Prostate gland (tissue), 2 donors: ENCODE measurements at regions not wholly inside any gene's neighbourhood (a gene's known extent, or its start where the extent isn't known, plus 50 kb on each side); places are given as distances from the start of the nearest gene placed in this dataset.

Experiments used
- DNase-seq: peaks from one replicate; pipeline ENCODE4 v3.0.0-alpha.2; 2019; ENCODE audit warnings: low spot score
- H3K27ac ChIP-seq, 2 donors: fragments of 200-600 bp; sonication (generic); 2 replicates each; pipeline ENCODE4 v1.5.1; 2017 to 2019
- H3K27me3 ChIP-seq: fragments of 200-600 bp; sonication (generic); replicated peaks from 2 replicates; pipeline ENCODE4 v1.5.1; 2019; ENCODE audit not compliant: insufficient read depth
- H3K36me3 ChIP-seq, 2 donors: fragments of 200-600 bp; sonication (generic); 1 replicate in 1 of 2; 2 replicates in 1 of 2; pipeline versions ENCODE4 v1.5.1 to v1.8.1; 2017 to 2019
- H3K4me1 ChIP-seq: fragments of 200-600 bp; sonication (generic); replicated peaks from 2 replicates; pipeline ENCODE4 v1.5.1; 2019
- H3K4me3 ChIP-seq, 2 donors: fragments of 200-600 bp; sonication (generic); 2 replicates each; pipeline ENCODE4 v1.5.1; 2017 to 2019
- H3K9me3 ChIP-seq: fragments of 200-600 bp; sonication (generic); 2 replicates; pipeline ENCODE4 v1.5.1; 2017
- POLR2A ChIP-seq: fragments of 450-650 bp; IDR thresholded peaks from one replicate; pipeline ENCODE4 v1.6.1; 2016; ENCODE audit warnings: antibody characterized with exemption, mild to moderate bottlenecking
- POLR2AphosphoS5 ChIP-seq: sonication (generic); formaldehyde crosslinking; IDR thresholded peaks from one replicate; pipeline ENCODE4 v1.6.1; 2017; ENCODE audit warnings: antibody characterized with exemption
- WGBS: methylation state at CpG from one replicate; pipeline ENCODE4 v1.1.5; 2018; 5-methylcytosine and 5-hydroxymethylcytosine counted together
- intact Hi-C: fragments of 100-400 bp; cut with DNase I; formaldehyde crosslinking; loops from one replicate; pipeline ENCODE4 v1.14.2; 2022
- TF ChIP-seq, protein P1 (sequence below), 4 experiments: fragments of 200-600 bp in 2 of 4; fragments of 450-650 bp in 2 of 4; sonication (generic) in 2 of 4; IDR thresholded peaks; 1 replicate in 3 of 4; 2 replicates in 1 of 4; pipeline ENCODE4 v1.5.1; 2016 to 2019; ENCODE audit warnings: antibody characterized with exemption in 4 of 4, mild to moderate bottlenecking in 2 of 4, moderate library complexity in 2 of 4

GRCh38 chr17:33838281-33838680 lies 416.8 kb upstream of the CCL2 start:
- Histone ChIP-seq H3K4me3 (no peak overlapping the region), H3K4me1 (no peaks in the 10 kb centered on the region), H3K27ac (no peak overlapping the region), H3K9me3 (no peaks in the 10 kb centered on the region), H3K27me3 (no peaks in the 10 kb centered on the region), H3K36me3 (no peaks in the 10 kb centered on the region)
- WGBS, result 81% methylated on average over 2 of the region's 2 CpGs
- DNase-seq, result no peak
- intact Hi-C loops, result no loop called here
- no peak for TF ChIP-seq POLR2A
- TF ChIP-seq POLR2AphosphoS5, result no peak
- TF ChIP-seq, protein P1, sequence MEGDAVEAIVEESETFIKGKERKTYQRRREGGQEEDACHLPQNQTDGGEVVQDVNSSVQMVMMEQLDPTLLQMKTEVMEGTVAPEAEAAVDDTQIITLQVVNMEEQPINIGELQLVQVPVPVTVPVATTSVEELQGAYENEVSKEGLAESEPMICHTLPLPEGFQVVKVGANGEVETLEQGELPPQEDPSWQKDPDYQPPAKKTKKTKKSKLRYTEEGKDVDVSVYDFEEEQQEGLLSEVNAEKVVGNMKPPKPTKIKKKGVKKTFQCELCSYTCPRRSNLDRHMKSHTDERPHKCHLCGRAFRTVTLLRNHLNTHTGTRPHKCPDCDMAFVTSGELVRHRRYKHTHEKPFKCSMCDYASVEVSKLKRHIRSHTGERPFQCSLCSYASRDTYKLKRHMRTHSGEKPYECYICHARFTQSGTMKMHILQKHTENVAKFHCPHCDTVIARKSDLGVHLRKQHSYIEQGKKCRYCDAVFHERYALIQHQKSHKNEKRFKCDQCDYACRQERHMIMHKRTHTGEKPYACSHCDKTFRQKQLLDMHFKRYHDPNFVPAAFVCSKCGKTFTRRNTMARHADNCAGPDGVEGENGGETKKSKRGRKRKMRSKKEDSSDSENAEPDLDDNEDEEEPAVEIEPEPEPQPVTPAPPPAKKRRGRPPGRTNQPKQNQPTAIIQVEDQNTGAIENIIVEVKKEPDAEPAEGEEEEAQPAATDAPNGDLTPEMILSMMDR (IDR thresholded peaks at IDR 0.05), result no peak

- H3K9me3 ChIP-seq, result no peaks in the 10 kb centered on the region
- DNase-seq, result no peak
- H3K27me3 ChIP-seq, result no peaks in the 10 kb centered on the region
- H3K4me3 ChIP-seq, result no peak overlapping the region
- TF ChIP-seq POLR2A, result no peak
- no peak for TF ChIP-seq POLR2AphosphoS5
- TF ChIP-seq, protein P1 (IDR thresholded peaks at IDR 0.05), result no peak
- no peak overlapping the region for H3K27ac ChIP-seq
- 31% methylated on average over 4 of the region's 4 CpGs for WGBS
- intact Hi-C loops, result no loop called here
- no peaks in the 10 kb centered on the region for H3K4me1 ChIP-seq
- H3K36me3 ChIP-seq, result no peaks in the 10 kb centered on the region
These were observed 407.2 kb upstream of the CCL2 start for GRCh38 chr17:33847900-33848299.

DNA sequence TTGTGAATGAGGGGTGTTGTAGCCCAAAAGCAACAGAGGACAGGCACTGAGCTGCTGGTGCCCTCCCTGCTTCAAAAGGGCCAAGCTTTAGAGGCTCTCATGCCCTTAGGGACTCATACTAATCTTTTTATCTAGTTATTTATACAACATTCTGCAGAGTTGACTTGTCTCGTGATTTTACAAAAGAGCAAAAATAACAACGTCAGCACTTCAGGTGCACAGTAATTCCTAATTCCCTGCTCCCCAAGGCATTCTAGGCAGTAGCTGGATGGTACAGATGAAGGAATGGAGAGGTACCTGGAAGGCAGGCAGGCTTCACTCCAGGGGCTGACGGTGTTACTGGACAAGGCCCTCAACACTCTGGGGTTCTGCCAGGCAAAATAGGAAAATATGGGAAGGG lies 406.7 kb upstream of the CCL2 start:
- DNase-seq, result no peak
- intact Hi-C loops, result no loop called here
- TF ChIP-seq POLR2AphosphoS5, result no peak
- TF ChIP-seq, protein P1 (IDR thresholded peaks at IDR 0.05), result no peak
- no peak for TF ChIP-seq POLR2A
- Histone ChIP-seq H3K9me3 (no peaks in the 10 kb centered on the region), H3K4me3 (no peak overlapping the region), H3K4me1 (no peaks in the 10 kb centered on the region), H3K36me3 (no peaks in the 10 kb centered on the region), H3K27me3 (no peaks in the 10 kb centered on the region), H3K27ac (no peak overlapping the region)
- 57% methylated on average over 3 of the region's 3 CpGs for WGBS

- 57% methylated on average over 2 of the region's 2 CpGs for WGBS
- intact Hi-C loops, result no loop called here
- Histone ChIP-seq H3K4me3 (no peak overlapping the region), H3K4me1 (no peaks in the 10 kb centered on the region), H3K9me3 (no peaks in the 10 kb centered on the region), H3K27ac (no peak overlapping the region), H3K27me3 (peaks cover 5% of the 10 kb centered on the region), H3K36me3 (no peaks in the 10 kb centered on the region)
- DNase-seq, result no peak
- no peak for TF ChIP-seq POLR2A
- TF ChIP-seq, protein P1 (IDR thresholded peaks at IDR 0.05), result no peak
- TF ChIP-seq POLR2AphosphoS5, result no peak
These were observed 400.5 kb upstream of the CCL2 start for GRCh38 chr17:33854596-33854995.

- intact Hi-C loops, result no loop called here
- H3K27ac ChIP-seq, result no peak overlapping the region
- DNase-seq, result no peak
These were observed 397.0 kb upstream of the CCL2 start for GRCh38 chr17:33858121-33858520.

More at GRCh38 chr17:33858121-33858520, 397.0 kb upstream of the CCL2 start:
- Histone ChIP-seq H3K36me3 (no peaks in the 10 kb centered on the region), H3K27me3 (peaks cover 5% of the 10 kb centered on the region), H3K4me1 (no peaks in the 10 kb centered on the region), H3K9me3 (no peaks in the 10 kb centered on the region), H3K4me3 (no peak overlapping the region)
- no peak for TF ChIP-seq POLR2AphosphoS5
- TF ChIP-seq, protein P1 (IDR thresholded peaks at IDR 0.05), result no peak
- no peak for TF ChIP-seq POLR2A
- WGBS, result 63% methylated on average over 6 of the region's 6 CpGs
